ENCODE measurements at regions not wholly inside any gene's neighbourhood (a gene's known extent, or its start where the extent isn't known, plus 50 kb on each side); places are given as distances from the start of the nearest gene placed in this dataset.

GRCh38 chr14:61640158-61641136, 54.9 kb upstream of the HIF1A start:
- Histone ChIP-seq H3K79me2 (ENCODE audit: insufficient read depth, low read length) (no peaks in the 10 kb centered on the region), H3K79me1 (ENCODE audit: insufficient read depth, low read depth, low read length, poor library complexity, severe bottlenecking) (no peaks in the 10 kb centered on the region), H3K9me3 (ENCODE audit: control insufficient read depth, low read depth, low read length) (no peaks in the 10 kb centered on the region), H4K91ac (ENCODE audit: insufficient read length, low read depth, low read length) (no peak overlapping the region), H2BK5ac (ENCODE audit: insufficient read length, low read length) (no peak overlapping the region), H3K4ac (ENCODE audit: low read depth, low read length) (no peak overlapping the region), H3K4me2 (ENCODE audit: insufficient read depth, insufficient read length, low read length) (no peak overlapping the region), H3K9ac (ENCODE audit: extremely low read depth, insufficient read length, low read length) (no peak overlapping the region), H2BK120ac (ENCODE audit: low read depth, low read length, poor library complexity, severe bottlenecking) (no peak overlapping the region), H3T11ph (ENCODE audit: low read length) (no peak overlapping the region), H4K8ac (replicated peaks; ENCODE audit: insufficient read length, low read depth, low read length) (no peak overlapping the region), H3K23me2 (ENCODE audit: insufficient read length, low read depth, low read length, poor library complexity, severe bottlenecking) (no peaks in the 10 kb centered on the region), H2BK12ac (ENCODE audit: insufficient read length, low read depth, low read length) (no peak overlapping the region), H2AFZ (ENCODE audit: low read length) (no peak overlapping the region), H3K27me3 (ENCODE audit: insufficient read depth, low read length) (no peaks in the 10 kb centered on the region), H3K56ac (ENCODE audit: insufficient read length, low read depth, low read length) (no peak overlapping the region), H3K4me1 (ENCODE audit: insufficient read depth, low read length) (no peaks in the 10 kb centered on the region), H4K5ac (ENCODE audit: insufficient read length, low read depth, low read length) (no peak overlapping the region), H3K18ac (ENCODE audit: insufficient read length, low read depth, low read length) (no peak overlapping the region), H4K20me1 (ENCODE audit: control insufficient read depth, insufficient read depth, insufficient read length) (no peaks in the 10 kb centered on the region), H2BK20ac (ENCODE audit: low read depth, low read length, poor library complexity, severe bottlenecking) (no peak overlapping the region), H2AK5ac (ENCODE audit: insufficient read length, low read length) (no peak overlapping the region), H3K14ac (ENCODE audit: insufficient read depth, low read length) (no peak overlapping the region; the same call in 1 of the 2 replicates), H3K27ac (ENCODE audit: insufficient read length, low read depth, low read length) (no peak overlapping the region), H2BK15ac (ENCODE audit: low read depth, low read length) (no peak overlapping the region), H3K23ac (ENCODE audit: insufficient read length, low read depth, low read length) (no peak overlapping the region)
- H3K4me1 Mint-ChIP-seq = peaks cover 3 to 4% of the 10 kb centered on the region in 2 experiments; a peak in 1 of 4 replicates
- peak overlapping the region in 1 of 3 experiments; percentile 65; a peak in 2 of 7 replicates for H3K27ac Mint-ChIP-seq
- H3K36me3 Mint-ChIP-seq (ENCODE audit: insufficient read depth in 1 of 3, low read depth in 3 of 3) = no peaks in the 10 kb centered on the region
- no peaks in the 10 kb centered on the region for H3K27me3 Mint-ChIP-seq (ENCODE audit: low read depth)
- DNase-seq = no peak
- no peak overlapping the region for H3K4me3 Mint-ChIP-seq
- no peaks in the 10 kb centered on the region for H3K9me3 Mint-ChIP-seq
- WGBS (ENCODE audit: extremely low coverage, insufficient read length, low lambda C conversion rate) = no CpG with 5 or more reads among the region's 14 CpGs
- no peak for TF ChIP-seq CTCF (conservative IDR thresholded peaks at IDR 0.05)

Measured in H9 (cell line).